Ovary (tissue), 3 donors: ENCODE measurements at regions not wholly inside any gene's neighbourhood (a gene's known extent, or its start where the extent isn't known, plus 50 kb on each side); places are given as distances from the start of the nearest gene placed in this dataset.

Experiments
- EP300 ChIP-seq: sonication (generic); formaldehyde crosslinking; IDR thresholded peaks from one replicate; pipeline ENCODE4 v1.6.1; 2017; ENCODE audit warnings: antibody characterized with exemption
- POLR2A ChIP-seq: fragments of 450-650 bp; IDR thresholded peaks from one replicate; pipeline ENCODE4 v1.6.1; 2017; ENCODE audit warnings: antibody characterized with exemption, mild to moderate bottlenecking, moderate library complexity
- TF ChIP-seq, protein P1 (sequence below), 3 donors: fragments of 450-650 bp in 2 of 3; fragments of 200-600 bp in 1 of 3; IDR thresholded peaks; one replicate each; pipeline versions ENCODE4 v1.5.1 to v1.8.0; 2016 to 2022; ENCODE audit warnings: antibody characterized with exemption in 3 of 3, mild to moderate bottlenecking in 1 of 3
- donor health status: DM: no; HTN: no; CAD: no.

DNA sequence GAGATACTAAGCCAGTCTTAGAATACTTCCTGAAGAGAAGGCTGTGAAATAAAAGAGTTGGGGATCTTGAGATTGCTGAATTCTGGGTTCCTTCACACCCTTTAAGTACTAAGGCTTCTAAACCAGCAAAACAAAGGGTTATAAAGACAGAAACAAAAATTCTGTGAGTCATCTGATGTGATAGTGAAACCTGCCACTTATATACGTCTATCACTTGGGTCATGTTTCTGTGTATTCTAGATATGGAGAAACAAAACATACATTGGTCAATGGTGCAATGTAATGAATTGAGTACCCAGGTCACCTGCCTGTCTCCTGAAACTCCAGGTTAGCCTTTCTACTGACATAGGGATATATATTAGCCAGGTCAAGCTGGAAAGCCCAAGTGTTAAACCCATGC lies 319.3 kb upstream of the GRAMD2B start:
- TF ChIP-seq, protein P1, sequence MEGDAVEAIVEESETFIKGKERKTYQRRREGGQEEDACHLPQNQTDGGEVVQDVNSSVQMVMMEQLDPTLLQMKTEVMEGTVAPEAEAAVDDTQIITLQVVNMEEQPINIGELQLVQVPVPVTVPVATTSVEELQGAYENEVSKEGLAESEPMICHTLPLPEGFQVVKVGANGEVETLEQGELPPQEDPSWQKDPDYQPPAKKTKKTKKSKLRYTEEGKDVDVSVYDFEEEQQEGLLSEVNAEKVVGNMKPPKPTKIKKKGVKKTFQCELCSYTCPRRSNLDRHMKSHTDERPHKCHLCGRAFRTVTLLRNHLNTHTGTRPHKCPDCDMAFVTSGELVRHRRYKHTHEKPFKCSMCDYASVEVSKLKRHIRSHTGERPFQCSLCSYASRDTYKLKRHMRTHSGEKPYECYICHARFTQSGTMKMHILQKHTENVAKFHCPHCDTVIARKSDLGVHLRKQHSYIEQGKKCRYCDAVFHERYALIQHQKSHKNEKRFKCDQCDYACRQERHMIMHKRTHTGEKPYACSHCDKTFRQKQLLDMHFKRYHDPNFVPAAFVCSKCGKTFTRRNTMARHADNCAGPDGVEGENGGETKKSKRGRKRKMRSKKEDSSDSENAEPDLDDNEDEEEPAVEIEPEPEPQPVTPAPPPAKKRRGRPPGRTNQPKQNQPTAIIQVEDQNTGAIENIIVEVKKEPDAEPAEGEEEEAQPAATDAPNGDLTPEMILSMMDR (IDR thresholded peaks at IDR 0.05) = no peak
- no peak for TF ChIP-seq POLR2A
- no peak for TF ChIP-seq EP300
